ENCODE measurements at regions not wholly inside any gene's neighbourhood (a gene's known extent, or its start where the extent isn't known, plus 50 kb on each side); places are given as distances from the start of the nearest gene placed in this dataset.
A peak's percentile ranks its signal among the peaks of the same experiment; 100 is the strongest.
"Not testable (repeated sequence)": the region's sequence is repeated elsewhere in the genome, so short reads cannot be mapped to it uniquely, and the experiment has no call there.

DNA sequence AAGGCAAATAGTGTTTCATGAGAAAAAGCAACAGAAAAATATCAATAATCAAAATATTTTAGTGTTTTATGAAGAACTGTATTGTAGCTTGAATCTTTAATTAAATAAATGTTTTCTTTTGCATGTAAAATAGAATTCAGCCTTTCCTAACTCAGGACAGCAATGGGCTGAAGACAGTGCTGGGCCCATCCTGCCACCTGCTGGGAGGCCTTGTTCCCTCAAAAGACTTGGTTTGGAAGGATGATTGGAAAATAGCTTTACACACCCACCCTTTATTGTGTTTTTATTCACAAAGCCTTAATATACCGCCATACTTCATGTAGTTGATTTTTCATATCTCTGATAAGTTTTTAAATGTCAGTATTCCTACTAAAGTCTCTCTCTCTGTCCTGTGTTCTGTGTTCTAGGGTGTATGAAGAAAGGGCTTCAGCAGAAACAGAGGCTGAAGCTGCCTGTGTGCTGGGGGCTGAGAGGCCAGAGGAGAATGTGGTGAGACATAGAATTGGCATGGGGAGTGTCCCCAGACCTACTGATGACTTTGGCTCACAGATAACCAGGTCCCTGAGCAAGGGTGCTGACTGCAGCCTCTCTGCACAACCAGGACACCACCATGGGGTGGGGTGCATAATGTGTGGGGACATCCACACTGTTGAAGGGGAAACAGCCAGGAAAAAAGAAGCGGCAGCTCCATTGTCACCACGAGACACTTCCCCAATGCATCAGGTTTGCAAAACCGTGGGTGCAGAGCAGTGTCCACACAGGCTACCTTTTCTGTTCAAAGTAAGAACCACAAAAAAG, 286.0 kb upstream of the WSB1 start:
- H3K4me1 ChIP-seq; H3K27me3 ChIP-seq (ENCODE audit: low read depth); H3K36me3 ChIP-seq (replicated peaks); DNase-seq (ENCODE audit: low spot score in 2 of 2); H3K9me3 ChIP-seq; H3K4me3 ChIP-seq; in situ Hi-C loops (cut with MboI; ENCODE audit: low sequenced_read_pairs): not testable (repeated sequence)

DNA sequence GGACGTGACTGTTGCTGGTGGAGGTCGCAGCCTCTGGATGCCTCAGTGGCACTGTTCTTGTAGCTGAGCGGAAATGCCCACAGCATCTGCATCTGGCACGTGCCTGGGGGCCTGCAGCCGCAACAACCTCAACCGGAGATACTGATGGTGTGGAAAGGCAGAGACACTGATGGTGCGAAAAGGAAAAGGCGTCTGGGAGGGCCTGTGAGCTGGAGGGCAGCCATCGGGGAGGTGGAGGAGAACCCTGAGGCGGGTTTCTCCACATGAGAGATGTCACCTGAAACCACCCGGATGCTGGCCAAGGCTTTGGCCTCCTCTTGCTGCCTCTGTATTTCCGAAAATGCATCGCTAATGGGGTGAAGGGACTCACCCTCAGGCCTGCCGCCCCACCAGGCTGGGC, 284.8 kb upstream of the WSB1 start:
- H3K4me3 ChIP-seq, result no peak overlapping the region
- no peak for DNase-seq (ENCODE audit: low spot score in 2 of 2)
- no peaks in the 10 kb centered on the region for H3K27me3 ChIP-seq (ENCODE audit: low read depth)
- no peaks in the 10 kb centered on the region for H3K36me3 ChIP-seq (replicated peaks)
- no peaks in the 10 kb centered on the region for H3K4me1 ChIP-seq
- no peaks in the 10 kb centered on the region for H3K9me3 ChIP-seq
- in situ Hi-C loops (cut with MboI; ENCODE audit: low sequenced_read_pairs), result no loop called here

- in situ Hi-C loops (cut with MboI; ENCODE audit: low sequenced_read_pairs), result not testable (repeated sequence)
Measured at GRCh38 chr17:27010138-27010537, 283.8 kb upstream of the WSB1 start.

DNA sequence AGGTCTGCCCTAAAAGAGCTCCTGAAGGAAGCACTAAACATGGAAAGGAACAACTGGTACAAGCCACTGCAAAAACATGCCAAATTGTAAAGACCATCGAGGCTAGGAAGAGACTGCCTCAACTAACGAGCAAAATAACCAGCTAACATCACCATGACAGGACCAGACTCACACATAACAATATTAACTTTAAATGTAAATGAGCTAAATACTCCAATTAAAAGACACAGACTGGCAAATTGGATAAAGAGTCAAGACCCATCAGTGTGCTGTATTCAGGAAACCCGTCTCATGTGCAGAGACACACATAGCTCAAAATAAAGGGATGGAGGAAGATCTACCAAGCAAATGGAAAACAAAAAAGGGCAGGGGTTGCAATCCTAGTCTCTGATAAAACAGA, 263.4 kb upstream of the WSB1 start:
- H3K27me3 ChIP-seq (ENCODE audit: low read depth); in situ Hi-C loops (cut with MboI; ENCODE audit: low sequenced_read_pairs); DNase-seq (ENCODE audit: low spot score in 2 of 2); H3K4me1 ChIP-seq; H3K36me3 ChIP-seq (replicated peaks); H3K9me3 ChIP-seq; H3K4me3 ChIP-seq: not testable (repeated sequence)

More at GRCh38 chr17:27010138-27010537, 283.8 kb upstream of the WSB1 start:
- not testable (repeated sequence) for H3K4me1 ChIP-seq; DNase-seq (ENCODE audit: low spot score in 2 of 2); H3K36me3 ChIP-seq (replicated peaks); H3K27me3 ChIP-seq (ENCODE audit: low read depth); H3K4me3 ChIP-seq; H3K9me3 ChIP-seq

- H3K36me3 ChIP-seq (replicated peaks), result no peaks in the 10 kb centered on the region
- no peaks in the 10 kb centered on the region for H3K9me3 ChIP-seq
- peak in 1 of 2 experiments; percentile 15 for DNase-seq (ENCODE audit: low spot score in 2 of 2)
- no peaks in the 10 kb centered on the region for H3K27me3 ChIP-seq (ENCODE audit: low read depth)
- no peak overlapping the region for H3K4me3 ChIP-seq
- no peaks in the 10 kb centered on the region for H3K4me1 ChIP-seq
- in situ Hi-C loops (cut with MboI; ENCODE audit: low sequenced_read_pairs), result no loop called here
Measured at GRCh38 chr17:27038676-27039075, 255.2 kb upstream of the WSB1 start.

DNA sequence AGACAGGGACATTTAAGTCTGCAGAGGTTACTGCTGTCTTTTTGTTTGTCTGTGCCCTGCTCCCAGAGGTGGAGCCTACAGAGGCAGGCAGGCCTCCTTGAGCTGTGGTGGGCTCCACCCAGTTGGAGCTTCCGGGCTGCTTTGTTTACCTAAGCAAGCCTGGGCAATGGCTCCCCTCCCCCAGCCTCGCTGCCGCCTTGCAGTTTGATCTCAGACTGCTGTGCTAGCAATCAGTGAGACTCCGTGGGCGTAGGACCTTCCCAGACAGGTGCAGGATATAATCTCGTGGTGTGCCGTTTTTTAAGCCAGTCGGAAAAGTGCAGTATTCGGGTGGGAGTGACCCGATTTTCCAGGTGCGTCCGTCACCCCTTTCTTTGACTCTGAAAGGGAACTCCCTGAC, 248.9 kb upstream of the WSB1 start:
- H3K36me3 ChIP-seq (replicated peaks); H3K27me3 ChIP-seq (ENCODE audit: low read depth); in situ Hi-C loops (cut with MboI; ENCODE audit: low sequenced_read_pairs); H3K4me1 ChIP-seq; H3K4me3 ChIP-seq; H3K9me3 ChIP-seq; DNase-seq (ENCODE audit: low spot score in 2 of 2): not testable (repeated sequence)

DNA sequence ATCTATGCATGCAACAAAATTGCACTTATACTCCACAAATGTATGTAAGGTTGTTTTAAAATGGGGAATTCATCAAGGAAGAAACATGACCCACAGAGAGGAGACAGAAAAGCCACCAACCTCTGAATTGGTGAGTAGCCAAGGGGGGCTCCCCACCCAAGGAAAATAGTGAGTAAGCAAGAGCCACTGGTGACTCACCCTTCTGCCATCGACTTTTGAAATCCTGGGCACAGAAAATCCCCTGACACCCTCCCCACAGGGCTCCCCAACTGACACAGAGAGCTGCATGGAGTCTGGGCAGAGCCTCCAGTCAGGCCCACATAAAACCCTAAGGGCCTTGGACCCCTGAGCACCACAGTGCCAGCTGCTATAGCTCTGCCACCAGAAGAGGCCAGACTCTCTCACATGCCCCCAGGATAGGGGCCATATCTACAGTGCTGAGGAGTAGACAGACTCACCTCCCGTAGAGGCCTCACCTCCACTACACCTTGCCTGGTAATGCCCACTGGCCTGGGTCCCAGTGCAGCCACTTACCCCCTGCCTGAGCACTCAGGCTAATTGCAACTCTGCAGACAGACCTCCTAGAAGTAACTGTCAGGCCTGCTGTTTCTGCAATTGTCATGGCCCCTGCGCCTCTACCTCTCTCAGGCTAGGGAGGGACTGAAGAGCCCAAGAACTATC, 244.7 kb upstream of the WSB1 start:
- Histone ChIP-seq H3K4me3 (no peak overlapping the region), H3K9me3 (no peaks in the 10 kb centered on the region), H3K4me1 (no peaks in the 10 kb centered on the region), H3K36me3 (replicated peaks) (no peaks in the 10 kb centered on the region), H3K27me3 (ENCODE audit: low read depth) (no peaks in the 10 kb centered on the region)
- DNase-seq (ENCODE audit: low spot score in 2 of 2), result no peak
- in situ Hi-C loops (cut with MboI; ENCODE audit: low sequenced_read_pairs), result no loop called here

DNA sequence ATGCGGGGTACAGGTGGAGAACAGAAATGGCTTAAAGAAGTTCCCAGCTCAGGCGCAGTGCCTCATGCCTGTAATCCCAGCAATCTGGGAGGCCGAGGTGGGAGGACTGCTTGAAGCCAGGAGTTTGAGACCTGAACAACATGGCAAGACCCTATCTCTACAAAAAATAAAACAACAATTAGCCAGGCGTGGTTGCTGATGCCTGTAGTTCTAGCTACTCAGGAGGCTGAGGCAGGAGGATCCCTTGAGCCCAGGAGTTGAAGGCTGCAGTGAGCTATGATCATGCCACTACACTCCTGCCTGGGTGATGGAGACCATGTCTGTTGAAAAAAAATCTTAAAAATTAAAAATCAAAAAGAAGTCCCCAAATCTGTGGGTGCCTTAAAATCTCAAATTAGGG, 228.3 kb upstream of the WSB1 start:
- Histone ChIP-seq H3K9me3 (no peaks in the 10 kb centered on the region), H3K36me3 (replicated peaks) (no peaks in the 10 kb centered on the region), H3K4me3 (no peak overlapping the region), H3K4me1 (no peaks in the 10 kb centered on the region), H3K27me3 (ENCODE audit: low read depth) (no peaks in the 10 kb centered on the region)
- no peak for DNase-seq (ENCODE audit: low spot score in 2 of 2)
- in situ Hi-C loops (cut with MboI; ENCODE audit: low sequenced_read_pairs), result no loop called here

GRCh38 chr17:27066315-27066714, 227.6 kb upstream of the WSB1 start:
- DNase-seq (ENCODE audit: low spot score in 2 of 2), result no peak
- Histone ChIP-seq H3K27me3 (ENCODE audit: low read depth) (no peaks in the 10 kb centered on the region), H3K4me3 (no peak overlapping the region), H3K36me3 (replicated peaks) (no peaks in the 10 kb centered on the region), H3K4me1 (no peaks in the 10 kb centered on the region), H3K9me3 (no peaks in the 10 kb centered on the region)
- in situ Hi-C loops (cut with MboI; ENCODE audit: low sequenced_read_pairs), result no loop called here

DNA sequence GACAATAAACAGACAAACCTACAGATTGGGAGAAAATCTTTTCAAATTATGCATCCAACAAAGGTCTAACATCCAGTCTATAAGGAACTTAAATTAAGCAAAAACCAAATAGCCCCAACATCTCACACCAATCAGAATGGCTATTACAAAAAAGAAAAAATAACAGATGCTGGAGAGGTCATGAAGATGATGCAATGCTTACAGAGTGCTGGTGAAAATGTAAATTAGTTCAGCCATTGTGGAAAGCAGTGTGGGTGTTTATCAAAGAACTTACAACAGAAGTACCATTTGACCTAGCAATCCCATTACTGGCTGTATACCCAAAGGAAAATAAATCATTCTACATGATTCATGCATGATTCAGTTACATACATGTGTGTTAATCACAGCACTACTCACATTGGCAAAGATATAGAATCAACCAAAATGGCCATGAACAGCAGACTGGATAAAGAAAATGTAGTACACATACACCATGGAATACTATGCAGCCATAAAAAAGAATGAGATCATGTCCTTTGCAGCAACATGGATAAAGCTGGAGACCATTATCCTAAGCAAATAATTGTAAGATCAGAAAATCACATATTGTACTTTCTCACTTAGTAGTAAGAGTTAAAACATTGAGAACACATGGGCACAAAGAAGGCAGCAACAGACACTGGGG, 223.9 kb upstream of the WSB1 start:
- H3K27me3 ChIP-seq (ENCODE audit: low read depth), result no peaks in the 10 kb centered on the region
- in situ Hi-C loops (cut with MboI; ENCODE audit: low sequenced_read_pairs), result no loop called here
- DNase-seq (ENCODE audit: low spot score in 2 of 2), result no peak
- no peak overlapping the region for H3K4me3 ChIP-seq
- H3K9me3 ChIP-seq, result no peaks in the 10 kb centered on the region
- no peaks in the 10 kb centered on the region for H3K36me3 ChIP-seq (replicated peaks)
- no peaks in the 10 kb centered on the region for H3K4me1 ChIP-seq

GRCh38 chr17:27070836-27071235, 223.1 kb upstream of the WSB1 start:
- H3K4me3 ChIP-seq, result no peak overlapping the region
- no peaks in the 10 kb centered on the region for H3K36me3 ChIP-seq (replicated peaks)
- in situ Hi-C loops (cut with MboI; ENCODE audit: low sequenced_read_pairs), result no loop called here
- H3K9me3 ChIP-seq, result no peaks in the 10 kb centered on the region
- H3K27me3 ChIP-seq (ENCODE audit: low read depth), result no peaks in the 10 kb centered on the region
- DNase-seq (ENCODE audit: low spot score in 2 of 2), result no peak
- H3K4me1 ChIP-seq, result no peaks in the 10 kb centered on the region

- Histone ChIP-seq H3K4me1 (no peaks in the 10 kb centered on the region), H3K36me3 (replicated peaks) (no peaks in the 10 kb centered on the region), H3K9me3 (no peaks in the 10 kb centered on the region), H3K4me3 (no peak overlapping the region), H3K27me3 (ENCODE audit: low read depth) (no peaks in the 10 kb centered on the region)
- DNase-seq (ENCODE audit: low spot score in 2 of 2), result no peak
- in situ Hi-C loops (cut with MboI; ENCODE audit: low sequenced_read_pairs), result no loop called here
Measured at GRCh38 chr17:27072885-27073284, 221.0 kb upstream of the WSB1 start.

GRCh38 chr17:27076814-27077213, 217.1 kb upstream of the WSB1 start:
- DNase-seq (ENCODE audit: low spot score in 2 of 2), result no peak
- Histone ChIP-seq H3K27me3 (ENCODE audit: low read depth) (no peaks in the 10 kb centered on the region), H3K36me3 (replicated peaks) (no peaks in the 10 kb centered on the region), H3K4me3 (no peak overlapping the region), H3K4me1 (no peaks in the 10 kb centered on the region), H3K9me3 (no peaks in the 10 kb centered on the region)
- in situ Hi-C loops (cut with MboI; ENCODE audit: low sequenced_read_pairs), result no loop called here

DNA sequence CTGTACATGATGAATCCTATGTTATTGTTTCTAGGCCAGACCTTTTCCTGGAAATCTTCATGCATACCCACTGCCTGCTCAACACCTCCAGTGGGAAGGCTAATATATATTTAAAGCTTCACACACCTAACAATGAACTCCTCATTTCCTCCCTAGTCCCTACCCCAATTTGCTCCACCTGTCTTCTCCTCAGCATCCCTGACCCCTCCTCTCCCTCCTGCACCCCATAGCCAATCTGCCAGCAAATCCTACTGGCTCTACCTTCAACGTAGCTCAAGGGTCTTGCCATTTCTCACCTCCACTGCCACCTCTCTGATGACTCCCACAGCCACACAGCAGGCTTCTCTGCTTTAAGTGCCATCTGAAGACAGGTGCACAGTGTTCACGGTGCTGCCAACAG, 215.6 kb upstream of the WSB1 start:
- no peak for DNase-seq (ENCODE audit: low spot score in 2 of 2)
- Histone ChIP-seq H3K9me3 (no peaks in the 10 kb centered on the region), H3K27me3 (ENCODE audit: low read depth) (no peaks in the 10 kb centered on the region), H3K4me3 (no peak overlapping the region), H3K36me3 (replicated peaks) (no peaks in the 10 kb centered on the region), H3K4me1 (no peaks in the 10 kb centered on the region)
- in situ Hi-C loops (cut with MboI; ENCODE audit: low sequenced_read_pairs), result no loop called here

Data from HAP-1 (cell line).